Chondrocyte (in vitro differentiated cells): ENCODE measurements at regions not wholly inside any gene's neighbourhood (a gene's known extent, or its start where the extent isn't known, plus 50 kb on each side); places are given as distances from the start of the nearest gene placed in this dataset.

Experiments
- DNase-seq: peaks from one replicate; pipeline ENCODE4 v3.0.0; 2021; ENCODE audit warnings: mixed read lengths, low spot score
- H3K27ac Mint-ChIP-seq: one replicate; pipeline ENCODE4 v1.8.0; 2021; ENCODE audit warnings: mild to moderate bottlenecking, moderate library complexity, mixed read lengths; ENCODE audit not compliant: unreplicated experiment
- H3K27me3 Mint-ChIP-seq: 2 replicates; pipeline ENCODE4 v1.8.0; 2021; ENCODE audit warnings: low read depth, mixed read lengths
- H3K36me3 Mint-ChIP-seq: 2 replicates; pipeline ENCODE4 v1.8.0; 2021; ENCODE audit warnings: low read depth, mixed read lengths
- H3K4me1 Mint-ChIP-seq: 2 replicates; pipeline ENCODE4 v1.8.0; 2021; ENCODE audit warnings: low read depth, mild to moderate bottlenecking, mixed read lengths
- H3K4me3 Mint-ChIP-seq: one replicate; pipeline ENCODE4 v1.8.0; 2021; ENCODE audit warnings: mild to moderate bottlenecking, moderate library complexity, mixed read lengths; ENCODE audit not compliant: unreplicated experiment
- H3K9me3 Mint-ChIP-seq: 2 replicates; pipeline ENCODE4 v1.8.0; 2021; ENCODE audit warnings: low read depth, mixed read lengths
- CTCF ChIP-seq: fragments of 200-600 bp; sonication (generic); IDR thresholded peaks from 2 replicates; pipeline ENCODE4 v1.5.0; 2021; ENCODE audit warnings: antibody characterized with exemption, mild to moderate bottlenecking, moderate library complexity

DNA sequence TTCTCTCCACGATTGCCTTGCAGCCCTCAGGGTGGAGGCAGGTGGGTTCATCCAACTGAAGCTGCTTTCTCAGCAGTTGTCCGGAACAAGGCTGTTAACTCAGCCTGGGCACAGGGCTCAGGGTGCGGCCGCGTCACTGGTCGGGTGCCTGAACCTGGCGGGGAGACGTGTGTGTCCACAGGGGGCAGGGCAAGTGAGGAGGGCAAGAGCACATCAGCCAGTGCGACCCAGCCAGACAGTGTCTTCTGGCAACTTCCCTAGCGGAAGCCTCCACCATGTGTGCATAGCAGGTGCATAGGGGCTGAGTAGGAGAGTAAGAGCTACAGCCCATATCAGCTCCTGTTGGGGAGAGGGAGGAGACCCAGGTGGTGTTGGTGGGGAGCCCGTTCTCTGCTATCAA, 150.4 kb upstream of the THRB start:
- peak; percentile 81 for DNase-seq
- TF ChIP-seq CTCF = no peak

DNA sequence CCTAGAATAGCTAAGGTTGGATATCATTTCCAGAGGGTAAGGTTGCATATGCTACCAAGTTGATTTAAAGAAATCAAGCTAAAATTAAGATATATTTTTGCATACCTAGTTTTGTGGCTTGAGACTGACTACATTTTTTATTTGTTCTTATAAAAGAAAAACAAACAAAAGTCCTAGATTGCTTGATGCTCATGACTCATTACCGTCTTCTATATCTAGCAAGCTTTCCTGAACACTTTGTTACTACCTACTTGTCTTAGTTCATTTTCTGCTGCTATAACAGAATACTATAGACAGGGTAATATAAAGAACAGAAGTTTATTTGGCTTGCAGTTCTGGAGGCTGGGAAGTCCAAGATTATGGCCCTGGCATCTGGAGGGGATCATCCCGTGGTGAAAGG, 152.1 kb upstream of the THRB start:
- DNase-seq = no peak
- Mint-ChIP-seq H3K9me3 (no peaks in the 10 kb centered on the region), H3K27ac (no peak overlapping the region), H3K27me3 (no peaks in the 10 kb centered on the region), H3K4me3 (no peak overlapping the region), H3K36me3 (no peaks in the 10 kb centered on the region), H3K4me1 (no peaks in the 10 kb centered on the region)
- no peak for TF ChIP-seq CTCF

More for the DNA sequence above, 150.4 kb upstream of the THRB start:
- no peaks in the 10 kb centered on the region for H3K27me3 Mint-ChIP-seq
- H3K27ac Mint-ChIP-seq = no peak overlapping the region
- H3K4me3 Mint-ChIP-seq = no peak overlapping the region
- H3K4me1 Mint-ChIP-seq = peaks cover 5% of the 10 kb centered on the region
- no peaks in the 10 kb centered on the region for H3K36me3 Mint-ChIP-seq
- H3K9me3 Mint-ChIP-seq = no peaks in the 10 kb centered on the region

- Mint-ChIP-seq H3K4me1 (no peaks in the 10 kb centered on the region), H3K4me3 (no peak overlapping the region), H3K36me3 (peaks cover 2% of the 10 kb centered on the region), H3K27me3 (peaks cover 2% of the 10 kb centered on the region), H3K9me3 (no peaks in the 10 kb centered on the region), H3K27ac (no peak overlapping the region)
- no peak for DNase-seq
- TF ChIP-seq CTCF = no peak
Measured at GRCh38 chr3:24648063-24648462, 153.4 kb upstream of the THRB start.

DNA sequence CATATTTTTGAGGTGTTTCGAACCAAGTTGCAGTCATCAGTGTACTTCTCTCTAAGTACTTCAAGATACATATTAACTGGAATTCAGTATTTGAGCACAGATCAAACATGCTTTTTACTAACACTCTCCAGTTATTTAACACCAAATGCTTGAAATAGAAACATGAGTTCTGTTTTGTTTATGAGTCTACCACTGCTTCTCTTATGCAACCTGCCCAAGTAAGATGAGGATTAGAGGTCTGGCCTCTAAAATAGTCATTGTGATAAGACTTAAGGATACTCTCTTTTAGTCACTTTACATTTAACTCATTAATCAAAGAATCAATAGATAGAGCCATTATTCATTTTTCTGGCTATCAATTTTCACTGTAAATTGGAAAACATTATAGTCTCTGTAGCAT, 156.2 kb upstream of the THRB start:
- Mint-ChIP-seq H3K36me3 (peaks cover 7% of the 10 kb centered on the region), H3K27ac (no peak overlapping the region), H3K27me3 (peaks cover 5% of the 10 kb centered on the region), H3K4me1 (no peaks in the 10 kb centered on the region), H3K4me3 (no peak overlapping the region), H3K9me3 (peaks cover 10% of the 10 kb centered on the region)
- no peak for DNase-seq
- no peak for TF ChIP-seq CTCF

DNA sequence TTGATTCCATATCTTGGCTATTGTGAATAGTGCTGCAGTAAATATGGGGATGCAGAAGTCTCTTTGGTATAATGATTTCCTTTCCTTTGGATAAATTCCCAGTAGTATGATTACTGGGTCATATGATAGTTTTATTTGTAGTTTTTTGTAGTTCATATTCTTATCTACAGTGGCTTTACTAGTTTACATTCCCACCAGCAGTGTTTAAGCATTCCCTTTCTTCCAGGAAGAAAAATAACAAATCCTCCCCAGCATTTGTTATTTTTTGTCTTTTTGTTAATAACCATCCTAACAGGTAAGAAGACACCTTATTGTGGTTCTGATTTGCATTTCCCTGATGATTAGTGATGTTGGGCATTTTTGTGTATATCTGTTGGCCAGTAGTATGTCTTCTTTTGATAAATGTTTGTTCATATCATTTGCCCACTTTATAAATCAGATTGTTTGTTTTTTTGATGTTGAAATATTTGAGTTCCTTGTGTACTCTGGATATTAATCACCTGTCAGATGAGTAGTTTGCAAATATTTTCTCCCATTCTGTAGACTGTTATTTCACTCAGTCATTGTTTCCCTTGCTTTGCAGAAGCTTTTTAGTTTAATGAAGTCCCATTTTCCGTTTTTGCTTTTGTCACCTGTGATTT, 163.3 kb upstream of the THRB start:
- peaks cover 7% of the 10 kb centered on the region for H3K4me1 Mint-ChIP-seq
- peaks cover 7% of the 10 kb centered on the region for H3K36me3 Mint-ChIP-seq
- DNase-seq = no peak
- H3K27me3 Mint-ChIP-seq = peaks cover 3% of the 10 kb centered on the region
- peaks cover 24% of the 10 kb centered on the region for H3K9me3 Mint-ChIP-seq
- TF ChIP-seq CTCF = no peak
- H3K27ac Mint-ChIP-seq = no peak overlapping the region
- no peak overlapping the region for H3K4me3 Mint-ChIP-seq
